Retina (tissue), 1 donor: ENCODE measurements at regions not wholly inside any gene's neighbourhood (a gene's known extent, or its start where the extent isn't known, plus 50 kb on each side); places are given as distances from the start of the nearest gene placed in this dataset.
"Not testable (repeated sequence)": the region's sequence is repeated elsewhere in the genome, so short reads cannot be mapped to it uniquely, and the experiment has no call there.

ENCODE experiments used
- DNase-seq: peaks from one replicate; pipeline ENCODE4 v3.0.0-alpha.2; 2016

DNA sequence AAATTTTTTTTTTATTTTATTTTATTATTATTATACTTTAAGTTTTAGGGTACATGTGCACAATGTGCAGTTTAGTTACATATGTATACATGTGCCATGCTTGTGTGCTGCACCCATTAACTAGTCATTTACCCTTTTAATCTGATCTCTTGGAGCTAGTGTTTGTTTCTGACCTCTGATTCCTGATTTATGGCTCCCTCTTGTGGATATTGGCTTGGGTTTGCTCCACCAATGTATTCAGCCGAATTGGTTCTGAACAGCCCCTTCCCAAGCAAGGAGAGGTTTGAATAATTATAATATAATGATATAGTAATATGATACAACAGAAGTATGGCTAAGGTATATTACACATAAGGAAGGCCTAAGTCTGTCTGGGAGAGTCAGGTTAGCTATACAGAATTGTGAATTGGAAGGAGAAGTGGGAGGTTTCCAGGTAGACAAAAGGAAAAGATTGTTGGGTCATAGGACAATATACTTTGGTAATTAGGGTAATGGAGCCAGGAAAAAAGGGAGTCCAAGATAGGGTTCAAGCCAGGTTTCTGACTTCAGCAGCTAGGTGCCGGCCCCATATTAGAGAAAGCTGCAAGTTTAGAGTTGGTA, 53.1 kb upstream of the HMCN1 start:
- peak; percentile 30 for DNase-seq

DNA sequence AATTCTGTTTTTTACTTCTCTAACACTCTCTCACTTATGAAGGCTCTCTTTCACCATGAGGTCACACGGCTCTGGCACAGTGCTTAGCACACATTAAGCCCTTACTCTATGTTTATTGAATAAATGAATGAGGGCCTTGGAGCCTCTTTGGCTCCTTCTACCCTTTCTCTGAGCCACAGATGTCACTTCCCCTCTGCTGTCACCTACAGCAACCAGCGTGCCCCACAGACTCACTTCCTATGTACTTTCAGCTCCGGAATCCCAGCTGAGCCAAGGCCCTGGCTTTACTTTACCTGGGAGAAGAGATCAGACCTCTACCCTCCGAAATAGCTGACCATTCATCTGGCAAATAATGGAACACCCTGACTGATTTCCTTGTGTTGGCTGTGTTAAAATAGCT, 53.7 kb upstream of the HMCN1 start:
- no peak for DNase-seq

DNA sequence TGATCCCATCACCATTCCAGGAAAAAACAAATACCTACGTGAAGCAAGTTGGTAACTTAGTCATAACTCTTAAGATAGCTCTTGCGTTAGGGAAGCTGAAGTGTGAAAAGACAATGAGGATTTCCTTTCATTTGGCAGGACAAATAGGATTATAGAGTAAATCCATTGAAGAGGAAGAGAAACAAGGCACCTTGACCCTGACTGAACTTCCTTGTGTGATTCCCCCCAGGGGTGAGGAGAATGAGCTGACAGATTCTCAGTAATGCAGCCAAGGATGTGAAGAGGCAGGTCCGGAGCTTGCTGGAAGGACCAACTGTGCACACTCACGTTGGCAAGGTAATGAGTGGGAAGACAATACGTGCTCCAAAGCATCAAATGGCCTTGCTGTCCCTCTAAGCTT, 55.0 kb upstream of the HMCN1 start:
- DNase-seq = no peak

DNA sequence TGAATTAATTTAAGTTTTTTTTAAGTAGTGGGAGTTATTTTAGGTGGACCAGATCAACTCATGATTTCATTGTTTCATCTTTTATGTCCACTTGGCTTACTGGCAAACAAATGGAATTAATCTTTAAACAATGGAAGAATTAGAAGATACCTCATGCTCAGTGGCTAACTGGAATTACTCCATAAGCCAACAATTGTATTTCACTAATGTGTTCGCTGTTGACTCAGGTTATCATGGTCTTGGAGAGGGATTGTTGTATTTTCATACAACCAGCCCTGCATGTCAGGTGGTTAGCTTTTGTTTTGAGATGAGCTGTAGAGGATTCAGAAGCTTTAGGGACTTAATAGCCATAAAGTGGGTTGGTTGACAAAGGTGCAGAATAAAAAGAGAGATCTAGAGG, 57.2 kb upstream of the HMCN1 start:
- DNase-seq = no peak

DNA sequence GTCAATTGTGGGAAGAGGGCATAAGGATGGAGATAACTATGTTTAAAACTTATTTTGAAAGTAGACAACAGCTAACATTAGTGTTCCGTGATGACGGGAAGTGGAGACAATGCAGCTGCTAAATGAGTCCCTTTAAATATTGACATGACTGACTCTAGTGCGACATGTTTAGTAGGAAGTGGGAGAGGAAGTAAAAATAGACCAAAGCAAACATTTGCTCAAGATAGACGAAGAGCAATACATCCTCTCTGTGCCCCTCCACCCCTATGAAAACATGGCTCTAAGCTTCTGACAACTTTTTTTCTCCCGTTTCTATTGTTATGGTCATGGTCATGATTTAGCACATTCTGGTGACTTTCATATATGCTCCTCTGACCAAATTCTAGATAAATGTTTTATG, 60.0 kb upstream of the HMCN1 start:
- no peak for DNase-seq

DNA sequence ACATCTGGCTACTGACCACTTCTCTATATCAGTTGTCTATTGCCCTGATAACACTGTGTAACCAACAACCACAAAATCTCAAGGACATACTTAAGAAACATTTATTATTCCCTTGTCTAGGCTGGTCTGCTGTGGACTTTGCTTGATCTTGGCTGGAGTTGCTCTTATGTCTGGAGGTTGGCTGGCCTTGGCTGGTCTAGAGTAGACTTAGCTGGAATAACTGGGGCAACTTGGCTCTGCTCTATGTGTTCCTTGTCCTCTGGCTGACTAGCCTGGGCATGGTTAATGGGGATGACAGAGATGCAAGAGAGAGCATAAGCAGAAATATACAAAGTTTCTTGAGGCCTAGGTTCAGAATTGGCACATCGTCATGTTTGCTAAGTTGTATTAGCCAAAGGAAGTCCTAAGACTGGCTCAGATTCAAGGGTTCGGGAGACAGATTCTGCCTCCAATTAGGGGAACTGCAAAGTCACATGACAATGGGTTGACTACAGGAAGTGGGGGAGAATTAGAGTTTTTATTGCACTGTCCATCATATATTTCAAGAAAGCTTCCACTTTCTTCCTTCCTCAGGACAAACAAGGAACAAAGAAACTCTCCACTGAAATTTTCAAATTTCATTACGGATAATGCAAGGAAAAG, 61.4 kb upstream of the HMCN1 start:
- DNase-seq = no peak

DNA sequence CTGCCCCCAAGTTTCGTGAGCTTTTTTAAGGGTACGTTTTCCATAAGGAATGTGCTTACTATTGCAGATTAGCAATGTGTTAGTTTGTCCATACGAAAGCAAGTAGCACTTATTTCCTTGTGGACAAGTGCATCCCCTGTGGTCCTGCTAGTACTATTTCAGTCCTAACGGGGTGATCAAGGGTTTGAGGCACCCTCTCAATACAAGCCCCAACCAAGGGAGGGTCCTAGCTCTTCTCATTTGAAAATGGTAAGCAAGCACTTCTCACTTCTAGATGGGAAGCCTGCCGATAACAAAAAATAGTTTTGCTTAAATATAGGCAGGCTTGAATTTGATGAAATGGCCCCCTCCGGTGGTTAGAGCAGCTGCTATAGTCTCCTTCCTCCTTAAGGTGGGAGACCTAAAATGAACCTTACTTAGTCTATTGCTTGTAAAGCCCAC, 64.0 kb upstream of the HMCN1 start:
- DNase-seq = peak; percentile 44

DNA sequence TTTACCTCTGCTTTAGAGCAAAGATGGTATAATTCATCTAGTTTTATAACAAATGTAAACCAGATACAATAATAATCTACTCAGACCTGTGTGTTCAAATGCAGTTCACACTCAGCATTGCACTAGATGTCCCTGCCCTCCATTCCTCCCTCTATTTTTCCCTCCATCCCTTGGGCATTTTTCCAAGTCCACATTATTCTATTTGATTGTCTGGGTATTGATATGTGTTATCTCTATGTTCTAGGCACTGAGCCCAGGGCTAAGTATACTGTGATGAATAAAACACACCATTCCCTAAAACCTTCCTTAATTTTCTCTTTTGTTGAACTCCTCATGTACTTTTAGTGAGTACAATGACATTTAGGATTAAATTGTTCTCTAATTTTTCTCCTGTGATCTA, 66.2 kb upstream of the HMCN1 start:
- DNase-seq = no peak

DNA sequence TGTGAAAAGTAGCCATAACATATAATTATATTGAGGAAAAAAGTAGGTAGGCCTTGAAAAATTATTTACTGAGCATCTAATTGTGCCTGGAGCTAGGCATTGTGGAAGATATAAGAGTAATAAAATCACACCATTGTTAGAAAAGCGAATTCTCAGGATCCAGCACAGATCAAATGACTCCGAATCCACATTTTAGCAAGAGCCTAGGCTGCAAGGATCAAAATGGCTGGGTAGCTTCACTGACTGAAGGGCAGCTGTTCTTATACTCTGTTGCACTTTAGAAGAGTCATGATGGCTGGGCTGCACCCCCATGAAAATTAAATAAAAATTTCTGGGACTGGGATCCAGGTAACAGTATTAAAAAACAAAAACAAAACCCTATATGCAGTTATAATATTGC, 67.6 kb upstream of the HMCN1 start:
- DNase-seq = no peak

DNA sequence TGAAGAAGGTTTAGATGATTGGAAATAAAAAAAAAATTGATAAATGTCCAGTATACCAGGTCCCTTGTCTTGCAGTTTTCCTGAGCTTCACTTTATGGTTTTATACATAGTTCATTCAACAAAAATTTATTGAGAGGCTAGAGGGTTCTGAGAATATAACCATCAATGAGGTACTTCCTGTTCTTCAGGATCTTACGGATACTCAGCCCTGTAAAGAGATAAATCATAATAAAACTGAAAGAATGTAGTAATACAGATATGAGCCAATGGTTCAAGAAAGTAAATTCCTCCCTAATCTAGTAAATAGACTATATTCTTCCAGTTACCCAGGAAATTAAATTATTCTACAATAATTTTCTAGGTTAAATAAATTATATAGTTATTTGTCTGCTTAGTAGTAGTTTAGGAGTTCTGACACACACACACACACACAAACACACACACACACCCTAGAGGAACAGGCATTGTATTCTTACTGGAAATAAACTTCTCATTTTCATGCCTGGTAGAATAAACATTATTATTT, 70.4 kb upstream of the HMCN1 start:
- DNase-seq = no peak

DNA sequence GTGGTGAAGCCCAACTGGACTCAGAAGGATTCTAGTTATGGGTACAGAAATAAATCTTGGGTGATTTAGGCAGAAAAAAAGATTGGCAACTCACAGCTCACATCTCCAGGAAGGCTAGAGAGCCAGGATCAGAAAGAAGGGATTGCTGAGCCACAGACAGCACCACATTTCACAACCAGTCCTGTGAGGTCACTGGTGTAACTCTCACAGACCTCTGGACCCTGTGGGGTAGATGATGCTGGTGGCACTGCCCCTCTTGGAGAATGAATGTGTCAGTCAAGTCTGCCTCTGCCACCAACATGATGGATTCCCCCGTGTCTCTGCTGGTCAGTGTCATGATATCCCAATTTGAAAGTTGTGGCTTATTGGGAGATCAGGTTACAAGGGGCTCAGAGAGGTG, 70.9 kb upstream of the HMCN1 start:
- DNase-seq = no peak

DNA sequence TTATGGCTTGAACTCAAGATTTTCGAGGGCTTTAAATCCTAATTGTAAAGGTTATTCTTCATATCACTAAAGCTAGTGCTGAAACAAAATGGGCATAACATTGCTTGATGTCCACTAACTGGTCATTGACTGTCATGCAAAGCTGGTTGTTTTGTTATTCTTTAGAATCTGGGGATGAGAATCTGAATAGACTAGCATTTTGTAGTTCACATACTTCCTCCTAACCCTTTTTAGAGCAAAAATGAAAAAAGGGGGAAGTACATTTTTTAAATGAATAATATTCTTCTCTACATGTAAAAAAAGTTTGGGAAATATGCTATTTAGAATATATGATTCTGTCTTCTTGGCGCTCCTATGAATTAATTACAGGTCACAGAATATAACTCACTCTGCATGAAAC, 72.2 kb upstream of the HMCN1 start:
- DNase-seq = no peak

DNA sequence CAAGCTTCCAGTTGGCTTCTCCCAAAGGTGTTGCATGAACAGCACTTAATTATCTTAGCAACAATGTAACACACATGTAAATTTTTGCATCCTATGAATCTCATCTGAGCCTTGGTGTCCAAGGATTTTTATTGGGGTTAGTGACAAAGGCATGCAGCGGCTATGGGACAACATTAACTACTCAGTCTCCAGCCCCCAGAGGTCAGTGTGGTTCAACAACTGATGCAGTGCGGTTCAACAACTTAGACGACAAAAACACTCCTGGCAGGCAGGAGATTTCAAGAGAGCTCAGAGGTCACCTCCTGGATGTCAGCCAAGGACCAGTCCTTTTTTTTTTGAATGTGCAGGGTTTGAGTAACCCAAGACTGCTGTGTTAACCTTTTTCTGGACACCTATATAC, 77.5 kb upstream of the HMCN1 start:
- no peak for DNase-seq

DNA sequence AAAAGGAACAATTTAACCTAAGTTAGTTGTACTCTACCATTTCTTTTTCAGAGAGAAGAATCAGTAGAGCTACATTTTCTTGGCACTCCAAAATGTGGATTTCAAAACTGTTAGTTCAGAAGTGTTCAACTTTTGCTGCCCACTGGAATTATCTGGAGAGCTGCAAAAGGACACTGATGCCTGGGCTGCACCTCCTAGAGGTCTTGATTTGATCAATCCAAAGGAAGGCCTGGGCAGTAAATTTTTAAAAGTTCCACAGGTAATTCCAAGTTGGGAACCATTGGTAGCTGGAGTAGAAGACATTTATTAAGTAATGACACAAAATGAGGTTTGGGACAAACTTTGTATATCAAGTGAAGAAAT, 79.3 kb upstream of the HMCN1 start:
- DNase-seq = no peak

DNA sequence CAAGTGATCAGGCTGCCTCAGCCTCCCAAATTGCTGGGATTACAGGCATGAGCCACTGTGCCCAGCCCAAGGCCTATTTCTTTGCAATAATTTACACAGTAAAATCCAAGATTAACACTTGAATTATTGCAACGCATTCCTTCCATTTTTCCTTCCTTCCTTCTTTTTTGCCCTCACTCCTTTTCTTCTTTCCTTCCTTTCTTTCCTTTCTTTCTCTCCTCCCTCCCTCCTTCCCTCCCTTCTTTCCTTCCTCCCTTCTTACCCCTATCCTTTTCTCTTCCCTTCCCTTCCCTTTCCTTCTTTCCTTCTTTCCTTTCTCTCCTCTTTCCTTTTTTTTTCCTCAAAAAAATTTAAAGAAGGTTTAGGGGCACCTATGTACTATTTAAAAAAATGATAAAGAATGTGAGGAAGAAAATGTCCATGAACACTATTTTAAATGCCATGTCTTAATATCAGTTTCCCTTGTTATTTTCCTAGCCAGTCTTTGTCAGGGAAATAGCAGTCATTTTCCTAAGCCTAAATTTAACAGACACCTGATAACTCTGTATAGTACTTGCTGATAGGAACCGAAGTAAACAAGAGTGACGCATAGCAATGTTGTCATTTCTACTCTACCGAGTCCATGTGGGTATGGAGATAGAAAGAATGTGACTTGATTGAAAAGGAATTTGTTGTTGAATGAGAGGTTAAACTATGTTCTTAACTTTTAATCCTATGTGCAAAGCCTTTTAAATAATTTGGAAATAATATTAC, 79.8 kb upstream of the HMCN1 start:
- DNase-seq = no peak

DNA sequence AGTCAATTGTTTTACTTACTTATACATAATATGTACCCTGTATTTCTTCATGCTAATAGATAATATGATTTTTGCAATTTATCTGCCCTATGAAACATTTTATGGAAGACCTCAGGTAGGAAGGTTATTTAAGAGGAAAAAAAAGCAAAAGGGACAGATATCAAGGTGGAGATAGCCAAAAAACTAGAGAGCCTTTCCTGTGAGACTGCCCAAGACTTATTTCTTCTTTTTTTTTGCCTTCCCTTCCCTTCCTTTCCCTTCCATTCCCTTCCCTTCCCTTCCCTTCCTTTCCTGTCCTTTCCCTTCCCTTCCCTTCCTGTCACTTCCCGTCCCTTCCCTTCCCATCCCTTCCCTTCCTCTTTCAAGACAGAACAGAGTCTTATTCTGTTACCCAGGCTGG, 80.6 kb upstream of the HMCN1 start:
- no peak for DNase-seq

DNA sequence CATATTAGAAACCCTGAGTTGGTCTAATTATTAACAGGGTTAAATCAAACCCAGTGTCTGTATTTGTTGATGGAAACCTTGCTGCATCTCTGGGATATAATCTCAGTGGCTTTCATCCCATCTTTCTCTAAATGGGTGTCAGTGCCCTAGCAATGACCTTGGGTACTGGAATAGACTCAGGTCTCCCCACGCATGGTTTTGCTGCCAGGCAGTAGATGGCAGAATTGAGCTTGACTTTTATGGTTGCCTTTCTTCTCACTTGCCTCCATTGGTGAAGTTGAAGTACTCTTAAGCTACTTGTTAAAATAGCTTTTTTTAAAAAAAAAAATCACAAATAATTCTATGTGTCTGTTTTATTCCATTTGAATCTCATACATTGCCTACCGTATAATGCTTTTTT, 81.8 kb upstream of the HMCN1 start:
- DNase-seq = no peak

DNA sequence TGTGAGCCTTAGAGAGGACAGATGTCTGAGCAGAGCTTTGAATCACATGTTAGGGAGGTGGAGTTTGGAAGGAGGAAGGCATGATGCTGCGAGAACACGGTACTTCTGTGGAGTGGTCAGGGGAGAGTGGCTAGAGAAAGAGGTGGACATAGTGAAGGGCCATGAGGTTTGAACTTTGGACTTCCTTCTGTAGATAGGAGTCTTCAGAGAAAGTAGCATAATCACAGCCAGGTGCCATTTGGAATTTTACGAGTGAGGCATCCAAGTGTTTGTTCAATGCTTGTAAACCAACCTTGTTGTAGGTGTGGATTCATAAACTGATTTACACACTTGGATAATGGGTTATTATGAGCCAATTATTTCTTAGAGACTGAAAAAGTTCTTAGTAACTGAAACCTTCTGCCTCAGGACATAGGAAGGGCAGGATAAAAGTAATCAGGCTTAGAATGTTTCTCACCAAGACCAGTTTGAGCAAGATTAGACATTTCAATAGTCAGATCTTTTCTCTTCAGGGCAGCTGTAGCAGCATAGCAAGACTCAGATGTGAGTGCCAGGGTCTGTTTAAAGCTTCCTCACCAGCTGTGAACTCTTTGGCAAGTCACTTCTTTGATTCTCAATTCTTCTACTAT, 83.5 kb upstream of the HMCN1 start:
- DNase-seq = no peak

DNA sequence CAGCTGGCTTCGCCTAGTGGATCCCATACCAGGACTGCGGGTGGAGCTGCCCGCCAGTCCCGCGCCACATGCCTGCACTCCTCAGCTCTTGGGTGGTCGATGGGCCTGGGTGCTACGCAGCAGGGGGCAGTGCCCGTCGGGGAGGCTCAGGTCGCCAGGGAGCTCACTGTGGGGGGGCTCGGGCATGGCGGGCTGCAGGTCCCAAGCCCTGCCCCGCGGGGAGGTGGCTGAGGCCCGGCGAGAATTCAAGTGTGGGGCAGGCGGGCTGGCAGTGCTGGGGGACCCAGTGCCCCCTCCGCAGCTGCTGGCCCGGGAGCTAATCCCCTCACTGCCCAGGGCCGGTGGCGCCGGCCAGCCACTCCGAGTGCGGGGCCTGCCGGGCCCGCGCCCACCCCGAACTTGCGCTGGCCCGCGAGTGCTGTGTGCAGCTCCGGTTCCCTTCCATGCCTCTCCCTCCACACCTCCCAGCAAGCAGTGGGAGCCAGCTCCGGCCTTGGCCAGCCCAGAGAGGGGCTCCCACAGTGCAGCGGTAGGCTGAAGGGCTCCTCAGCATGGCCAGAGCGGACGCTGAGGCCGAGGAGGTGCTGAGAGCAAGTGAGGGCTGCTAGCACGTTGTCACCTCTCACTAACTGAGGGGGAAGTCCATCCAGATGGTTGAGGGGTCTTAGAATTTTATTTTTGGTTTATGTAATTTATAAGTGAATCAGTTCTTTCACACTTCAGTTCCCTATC, 85.2 kb upstream of the HMCN1 start:
- no peak for DNase-seq

DNA sequence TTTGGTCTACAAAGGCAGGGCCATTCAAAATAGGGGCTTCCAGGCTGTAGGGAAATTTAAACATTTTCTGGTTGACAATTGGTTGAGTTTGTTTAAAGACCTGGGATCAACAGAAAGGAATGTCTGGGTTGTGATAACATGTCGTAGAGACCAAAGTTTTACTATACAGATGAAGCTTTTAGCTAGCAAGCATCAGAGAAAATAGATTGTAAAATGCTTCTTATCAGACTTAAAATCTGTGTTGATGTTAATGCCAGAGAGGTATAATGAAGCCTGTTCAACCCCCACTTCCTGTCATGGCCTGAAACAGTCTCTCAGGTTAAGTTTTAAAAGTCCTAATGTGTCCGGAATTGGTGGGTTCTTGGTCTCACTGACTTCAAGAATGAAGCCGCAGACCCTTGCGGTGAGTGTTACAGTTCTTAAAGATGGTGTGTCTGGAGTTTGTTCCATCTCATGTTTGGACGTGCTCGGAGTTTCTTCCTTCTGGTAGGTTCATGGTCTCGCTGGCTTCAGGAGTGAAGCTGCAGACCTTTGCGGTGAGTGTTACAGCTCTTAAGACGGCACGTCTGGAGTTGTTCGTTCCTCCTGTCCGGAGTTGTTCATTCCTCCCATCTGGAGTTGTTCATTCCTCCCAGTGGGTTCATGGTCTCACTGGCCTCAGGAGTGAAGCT, 86.5 kb upstream of the HMCN1 start:
- DNase-seq = not testable (repeated sequence)

DNA sequence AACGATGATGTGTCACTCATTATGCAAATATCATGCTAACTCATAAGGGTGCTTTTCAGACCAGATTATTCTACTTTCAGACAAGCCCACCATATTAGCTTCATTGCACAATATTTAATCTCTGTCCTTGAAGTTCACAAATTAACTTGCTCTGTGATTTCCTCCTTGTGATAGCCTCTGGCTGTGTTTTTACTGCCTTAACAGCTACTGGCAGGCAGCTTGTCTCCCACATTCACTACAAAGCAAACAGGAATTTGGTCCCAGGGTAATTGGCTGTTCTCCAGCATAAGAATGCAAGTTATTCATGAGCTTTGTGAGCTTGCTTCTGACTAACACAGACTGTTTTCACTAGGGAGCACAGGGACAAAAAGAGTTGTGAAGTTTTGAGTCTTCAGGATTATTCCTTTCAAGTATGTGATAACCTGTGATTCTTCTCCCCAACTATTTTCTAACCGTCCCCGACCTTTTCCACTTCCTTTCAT, 87.9 kb upstream of the HMCN1 start:
- DNase-seq = peak; percentile 39

DNA sequence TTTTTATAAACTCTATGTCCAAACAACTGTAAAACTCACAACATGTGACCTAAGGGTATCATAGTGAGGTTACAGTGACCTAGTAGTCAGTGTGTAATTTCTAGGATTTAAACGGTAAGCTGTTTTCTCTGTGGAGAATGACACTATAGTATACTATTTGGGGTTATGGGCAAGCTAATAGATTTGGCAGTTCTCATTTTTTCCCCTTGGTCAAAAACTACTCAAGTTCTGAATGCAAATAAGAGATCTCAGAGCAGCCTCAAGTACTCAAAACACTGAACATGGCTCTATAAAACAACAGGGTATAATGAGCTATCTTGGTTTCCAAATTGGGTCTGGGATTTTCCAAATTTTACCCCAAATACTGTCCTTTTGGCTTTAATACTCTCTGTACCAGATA, 88.5 kb upstream of the HMCN1 start:
- no peak for DNase-seq
